ENCODE measurements at regions not wholly inside any gene's neighbourhood (a gene's known extent, or its start where the extent isn't known, plus 50 kb on each side); places are given as distances from the start of the nearest gene placed in this dataset.

DNA sequence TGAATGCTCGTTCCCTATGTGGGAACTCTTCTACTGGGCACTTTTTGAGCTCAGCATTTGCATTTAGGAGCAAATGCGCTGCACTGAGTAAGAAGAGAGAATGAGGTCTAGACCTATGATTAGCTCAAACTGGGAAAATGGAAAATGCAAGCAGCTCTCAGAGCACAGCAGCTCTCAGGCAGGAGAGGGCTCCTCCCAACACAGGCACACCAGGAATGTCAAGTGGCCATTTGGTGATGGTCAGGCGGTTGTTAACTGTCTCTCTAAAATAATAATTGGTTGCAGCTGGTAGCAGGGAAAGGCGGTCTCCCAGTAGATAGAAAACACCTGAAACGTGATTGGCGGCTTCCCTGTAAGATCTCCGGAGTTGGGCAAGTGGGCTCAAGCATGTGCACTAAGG is 162.0 kb upstream of the ECI2 start:
- TF ChIP-seq CTCF (IDR thresholded peaks at IDR 0.05; ENCODE audit: insufficient read depth, missing control alignments) = no peak
- FAIRE-seq (no peak), DNase-seq (ENCODE audit: insufficient read length, low spot score) (no peak)

DNA sequence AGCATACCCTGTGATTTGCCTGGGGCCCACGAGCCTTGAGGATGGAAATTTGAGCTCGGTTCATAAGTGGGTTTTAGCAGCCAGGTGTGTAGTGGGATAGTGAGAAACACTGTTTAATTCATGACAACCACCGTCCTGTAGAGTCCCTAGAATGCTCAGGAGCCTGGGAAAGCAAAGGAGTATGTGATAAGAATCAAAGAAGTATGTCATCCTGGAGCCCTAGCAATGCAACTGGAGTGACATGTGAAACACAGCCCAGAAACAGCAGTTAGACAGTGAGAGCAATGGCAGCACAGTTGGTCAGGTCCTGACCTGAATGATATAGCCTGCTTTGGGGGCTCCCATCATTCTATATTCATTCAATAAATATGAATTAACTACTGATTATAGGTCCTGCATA is 161.2 kb upstream of the ECI2 start:
- FAIRE-seq (no peak), DNase-seq (ENCODE audit: insufficient read length, low spot score) (no peak)
- TF ChIP-seq CTCF (IDR thresholded peaks at IDR 0.05; ENCODE audit: insufficient read depth, missing control alignments) = no peak

- TF ChIP-seq CTCF (IDR thresholded peaks at IDR 0.05; ENCODE audit: insufficient read depth, missing control alignments) = no peak
- no peak for DNase-seq (ENCODE audit: insufficient read length, low spot score)
- no peak for FAIRE-seq
These were observed 160.4 kb upstream of the ECI2 start for GRCh38 chr6:4295783-4296155.

GRCh38 chr6:4295058-4295782 is 159.8 kb upstream of the ECI2 start:
- DNase-seq (ENCODE audit: insufficient read length, low spot score) (no peak), FAIRE-seq (no peak)
- TF ChIP-seq CTCF (IDR thresholded peaks at IDR 0.05; ENCODE audit: insufficient read depth, missing control alignments) = no peak

- DNase-seq (ENCODE audit: insufficient read length, low spot score) = no peak
- FAIRE-seq = no peak
- TF ChIP-seq CTCF (IDR thresholded peaks at IDR 0.05; ENCODE audit: insufficient read depth, missing control alignments) = no peak
These were observed 159.3 kb upstream of the ECI2 start for GRCh38 chr6:4294636-4295035.

GRCh38 chr6:4291453-4292403 is 156.4 kb upstream of the ECI2 start:
- no peak for TF ChIP-seq CTCF (IDR thresholded peaks at IDR 0.05; ENCODE audit: insufficient read depth, missing control alignments)
- DNase-seq (ENCODE audit: insufficient read length, low spot score) = no peak
- FAIRE-seq = no peak

Data from D721Med (cell line).